GM21825 (cell line): ENCODE measurements at regions not wholly inside any gene's neighbourhood (a gene's known extent, or its start where the extent isn't known, plus 50 kb on each side); places are given as distances from the start of the nearest gene placed in this dataset.
A peak's percentile ranks its signal among the peaks of the same experiment; 100 is the strongest.

Source experiments
- ATAC-seq: cut with Tn5 transposase; IDR thresholded peaks from one replicate; pipeline ENCODE4 v1.9.1; 2021; ENCODE audit warnings: mild to moderate bottlenecking, moderate library complexity; ENCODE audit not compliant: unreplicated experiment

DNA sequence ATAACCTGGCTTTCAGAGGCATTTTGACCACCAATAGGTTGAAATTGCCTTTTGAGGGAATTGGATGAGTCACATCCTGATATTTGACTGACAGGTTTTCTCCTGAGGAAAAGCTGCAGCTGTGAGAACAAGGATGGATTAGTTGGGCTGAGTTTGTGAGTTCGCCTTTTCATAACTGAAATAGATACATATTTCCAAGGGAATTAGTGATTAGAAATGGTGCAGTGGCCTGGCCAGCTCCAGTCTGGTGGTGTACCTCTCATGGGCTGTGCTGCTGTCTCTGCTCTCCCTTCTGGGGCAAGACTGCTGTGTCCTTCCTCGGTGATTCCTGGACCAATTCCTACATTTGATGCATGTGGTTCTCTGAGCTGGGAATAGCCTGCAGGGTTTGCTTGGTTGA is 341.3 kb downstream of the TSN start:
- ATAC-seq, result no peak

DNA sequence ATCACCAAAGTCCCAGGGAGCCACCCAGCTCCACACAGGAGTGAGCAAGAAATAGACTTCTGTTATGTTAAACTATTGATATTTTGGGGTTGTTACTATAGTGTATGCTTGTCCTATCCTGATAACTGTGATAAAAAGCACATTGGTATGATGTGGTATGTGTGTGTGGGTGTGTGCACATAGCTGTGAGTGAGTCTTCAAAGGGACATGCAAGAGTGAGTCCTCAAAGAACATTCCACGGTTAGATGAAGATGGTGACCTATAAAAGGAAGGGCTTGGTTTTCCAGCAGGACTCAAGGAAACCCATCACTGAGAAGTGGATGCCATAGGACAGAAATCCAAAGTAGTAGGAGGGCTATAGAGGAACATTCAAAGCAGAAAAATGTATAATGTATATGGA is 342.9 kb downstream of the TSN start:
- ATAC-seq, result no peak

DNA sequence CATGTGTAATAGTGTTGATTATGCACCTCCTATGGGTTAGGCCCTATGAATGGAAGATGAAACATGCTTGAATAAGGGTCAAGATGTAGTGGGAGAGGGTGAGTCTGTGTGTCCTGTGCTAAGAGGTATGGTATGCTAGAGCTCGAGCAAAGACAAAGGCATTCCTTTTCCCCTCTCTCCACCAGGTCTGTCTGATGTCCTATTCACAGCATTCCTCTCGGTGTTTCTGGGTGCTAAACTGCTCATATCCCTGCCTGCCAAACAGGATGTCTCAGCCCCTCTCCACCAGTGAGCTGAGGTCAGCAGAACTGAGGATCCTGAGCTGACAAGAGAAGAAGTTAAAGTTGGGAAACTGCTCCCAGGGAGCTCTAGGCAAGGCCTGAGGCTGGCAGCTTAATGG is 344.9 kb downstream of the TSN start:
- ATAC-seq, result no peak

DNA sequence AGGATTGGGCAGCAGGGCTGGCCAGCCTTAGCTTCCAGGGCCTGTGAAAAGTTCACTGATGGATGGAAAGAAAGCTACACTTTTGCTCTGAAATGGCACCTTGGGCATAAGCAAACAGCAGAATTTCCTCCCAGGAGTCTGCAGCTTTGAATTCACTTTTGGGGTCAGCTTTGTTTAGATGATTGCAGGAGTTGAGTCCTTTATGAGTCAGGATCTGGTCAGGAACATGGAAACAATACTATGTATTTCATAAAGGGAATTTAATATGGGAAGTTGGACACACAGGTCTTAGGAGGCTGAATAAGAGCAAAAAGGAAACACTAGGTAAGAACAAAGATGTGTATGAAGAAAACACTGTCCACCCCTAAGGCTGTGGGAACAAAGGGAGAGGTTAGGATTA is 345.3 kb downstream of the TSN start:
- ATAC-seq, result no peak

DNA sequence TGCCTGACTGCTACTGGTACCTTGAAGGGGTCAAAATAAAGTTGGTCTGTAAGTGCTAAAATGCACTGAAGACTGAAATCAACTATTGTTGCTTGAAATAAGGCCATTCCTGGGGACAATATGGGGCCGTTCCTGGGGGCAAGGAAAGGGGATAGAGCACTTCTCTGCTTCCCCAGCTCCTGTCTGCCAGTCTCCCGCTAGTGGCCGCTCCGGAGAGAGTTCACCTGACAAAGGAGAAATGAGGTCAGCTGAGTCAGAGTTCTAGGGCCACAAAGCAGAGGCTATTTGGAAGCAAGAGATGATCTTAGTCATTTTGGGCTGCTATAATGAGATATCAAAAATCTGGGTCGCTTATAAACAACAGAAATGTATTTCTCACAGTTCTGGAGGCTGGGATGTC is 345.9 kb downstream of the TSN start:
- ATAC-seq, result no peak

DNA sequence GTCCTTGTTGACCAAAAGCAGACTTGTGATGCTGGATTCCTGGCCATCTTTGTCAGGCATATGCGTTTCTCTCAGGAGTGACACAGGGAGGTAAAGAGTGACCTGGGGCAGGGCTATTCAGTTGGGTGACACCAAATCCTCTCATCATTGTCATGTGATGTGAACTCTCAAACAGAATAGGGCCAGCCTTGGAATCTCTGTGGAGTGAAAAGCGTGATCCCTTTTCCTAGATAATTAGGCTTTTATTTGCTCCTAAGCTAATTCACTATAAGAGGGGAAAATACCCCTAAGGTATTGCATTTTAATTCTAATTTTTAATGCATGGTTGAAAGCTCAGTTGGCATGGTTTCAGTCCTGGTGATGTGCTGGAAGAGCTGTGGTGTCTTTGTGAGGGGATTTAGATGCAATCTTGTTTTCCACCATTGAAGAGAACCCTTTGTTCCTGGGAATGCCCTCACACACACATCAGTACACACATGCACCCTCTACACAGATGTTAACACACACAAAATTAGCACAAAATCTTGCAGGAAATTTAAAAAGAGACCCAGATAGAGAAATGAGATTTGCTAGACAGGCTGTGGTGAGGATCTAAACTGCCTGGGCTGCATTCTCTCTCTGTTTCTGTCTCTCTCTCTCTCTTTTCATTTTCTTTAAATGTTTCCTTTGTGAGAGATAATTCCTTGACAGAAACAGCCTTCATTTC is 349.9 kb downstream of the TSN start:
- no peak for ATAC-seq

DNA sequence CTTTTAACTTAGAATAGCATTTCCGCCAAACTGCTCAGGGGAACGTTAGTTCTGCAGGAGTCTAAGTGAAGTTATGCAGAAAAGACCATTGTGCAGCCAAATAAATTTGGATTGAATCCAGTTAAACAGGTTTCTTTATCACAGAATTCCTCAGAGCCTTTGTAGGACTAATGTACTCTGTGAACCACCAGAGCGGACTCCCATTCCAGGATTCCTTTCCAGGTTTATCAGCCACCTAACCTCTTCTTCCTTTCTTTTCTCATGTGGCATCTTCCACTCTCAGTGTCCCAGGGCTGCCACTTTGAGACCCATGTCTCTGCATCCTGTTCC is 350.4 kb downstream of the TSN start:
- no peak for ATAC-seq

DNA sequence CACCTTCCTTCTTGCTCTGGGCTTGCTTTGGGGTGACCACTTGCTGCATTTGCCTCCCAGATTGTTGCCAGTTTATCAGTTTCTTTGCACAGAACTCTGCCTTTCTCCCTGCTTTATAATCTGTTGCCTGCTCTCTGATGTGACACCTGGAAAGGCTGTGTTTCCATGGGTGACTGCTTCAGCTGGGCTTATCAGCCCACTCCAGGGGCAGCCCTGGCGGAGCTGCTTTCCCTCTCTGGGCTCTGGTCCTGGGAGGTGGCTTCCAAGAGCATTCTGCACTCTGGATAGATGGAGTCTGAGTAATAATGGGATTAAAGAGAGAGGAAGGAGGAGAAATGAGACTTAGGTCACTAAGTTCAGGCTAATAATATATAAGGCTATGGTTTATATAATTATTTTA is 352.7 kb downstream of the TSN start:
- no peak for ATAC-seq

DNA sequence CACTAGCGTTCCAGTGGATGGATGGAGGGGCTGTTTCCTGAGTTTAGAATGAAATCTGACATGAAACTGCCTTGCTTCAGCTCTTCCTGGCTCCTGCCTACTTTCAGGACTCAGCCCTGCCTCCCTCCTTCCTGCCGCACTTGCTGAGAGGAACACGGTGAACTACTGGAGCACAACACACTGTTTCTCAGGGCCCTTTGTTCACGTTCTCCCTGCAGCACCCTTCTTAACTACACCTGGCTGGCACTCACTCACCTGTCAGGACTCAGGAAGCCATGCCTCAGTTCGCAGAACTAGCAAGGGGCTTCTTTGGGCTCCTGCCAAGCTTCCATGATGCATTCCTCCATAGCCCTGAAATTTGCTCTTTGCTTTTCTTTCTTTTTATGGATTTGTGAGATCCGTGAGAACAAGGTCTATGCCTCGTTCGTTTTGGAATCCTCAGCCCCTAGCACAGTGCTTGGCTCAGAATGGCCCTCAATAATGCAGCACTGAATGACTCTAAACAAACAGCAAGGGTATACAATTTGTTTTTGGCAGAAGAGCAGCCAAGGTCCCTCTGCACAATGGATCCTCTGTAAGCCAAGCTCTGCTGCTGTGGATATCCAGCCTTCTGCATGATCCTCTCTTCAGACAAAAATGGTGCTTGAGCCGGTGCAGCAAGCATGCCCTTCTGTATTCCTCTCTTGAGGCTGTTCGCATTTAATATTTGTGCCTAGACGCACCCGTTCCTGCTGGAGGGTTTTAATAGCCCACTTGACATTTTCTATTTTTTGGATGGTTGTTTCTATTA is 357.0 kb downstream of the TSN start:
- ATAC-seq, result no peak

DNA sequence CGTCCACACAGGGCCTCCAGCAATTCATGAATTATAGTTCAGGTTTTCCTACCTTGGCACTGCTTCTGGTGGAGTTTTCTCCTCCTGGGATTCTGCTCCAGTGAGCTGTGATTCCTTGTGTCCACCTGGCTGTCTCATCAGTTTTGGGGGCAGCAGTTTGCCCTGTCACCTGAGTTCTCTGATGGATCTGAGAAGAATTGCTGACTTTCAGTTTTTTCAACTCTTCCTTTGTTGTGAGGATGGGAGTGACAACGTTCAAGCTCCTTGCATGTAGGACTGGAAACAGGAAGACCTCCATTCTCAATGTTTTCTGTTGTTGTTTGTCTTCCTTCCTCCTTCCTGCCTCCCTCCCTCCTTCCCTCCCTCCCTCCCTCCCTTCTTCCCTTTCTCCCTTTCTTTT is 359.0 kb downstream of the TSN start:
- no peak for ATAC-seq

DNA sequence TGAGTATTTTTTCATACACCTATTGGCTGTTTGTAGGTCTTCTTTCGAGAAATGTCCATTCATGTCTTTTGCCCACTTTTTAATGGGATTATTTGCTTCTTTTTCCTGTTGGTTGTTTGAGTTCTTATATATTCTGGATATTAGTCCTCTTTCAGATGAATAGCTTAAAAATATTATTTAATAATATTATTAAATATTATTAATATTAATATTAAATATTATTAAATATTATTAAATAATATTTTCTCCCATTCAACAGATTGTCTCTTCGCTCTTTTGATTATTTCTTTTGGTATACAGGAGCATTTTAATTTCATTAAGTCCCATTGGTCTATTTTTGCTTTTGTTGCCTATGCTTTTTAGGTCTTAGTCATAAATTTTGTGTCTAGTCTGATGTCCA is 361.9 kb downstream of the TSN start:
- ATAC-seq, result no peak

DNA sequence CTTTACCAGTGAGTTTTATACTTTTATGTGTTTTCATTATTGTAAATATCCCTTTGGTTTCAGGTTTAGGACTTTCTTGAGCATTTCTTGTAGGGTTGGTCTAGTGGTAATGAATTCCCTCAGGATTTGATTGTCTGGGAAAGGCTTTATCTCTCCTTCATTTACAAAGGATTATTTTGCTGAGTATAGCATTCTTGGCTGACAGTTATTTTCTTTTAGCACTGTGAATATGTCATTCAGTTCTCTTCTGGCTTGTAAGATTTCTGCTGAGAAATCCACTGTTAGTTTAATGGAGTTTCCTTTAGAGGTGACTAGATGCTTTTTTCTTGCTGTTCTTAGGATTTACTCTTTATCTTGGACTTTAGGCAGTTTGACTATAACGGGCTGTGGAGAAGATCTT is 373.9 kb downstream of the TSN start:
- ATAC-seq, result no peak

DNA sequence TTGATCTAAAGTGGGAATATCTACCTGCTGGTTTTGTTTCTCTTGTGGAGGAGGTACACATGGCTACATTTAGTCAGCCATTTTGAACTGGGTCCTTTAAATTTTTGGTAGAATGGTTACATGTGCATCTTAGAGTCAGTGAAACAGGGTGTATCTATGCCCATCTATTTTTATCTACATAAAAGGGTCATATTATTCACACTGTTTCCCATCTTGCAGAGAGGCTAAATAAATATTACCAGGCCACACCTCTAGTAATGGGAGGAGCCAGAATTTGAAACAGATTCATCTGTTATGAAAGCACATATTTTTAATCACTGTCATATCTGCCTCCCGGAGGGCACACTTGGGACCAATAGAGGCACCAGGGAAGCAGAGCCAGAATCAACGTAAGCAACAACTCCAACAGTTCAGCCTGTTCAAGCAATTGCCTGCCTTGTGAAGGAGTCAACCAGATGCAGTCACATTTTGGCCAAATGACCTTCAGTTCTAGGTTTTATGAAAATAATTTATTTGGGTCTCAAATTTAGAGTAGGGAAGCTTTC is 376.8 kb downstream of the TSN start:
- ATAC-seq, result no peak

DNA sequence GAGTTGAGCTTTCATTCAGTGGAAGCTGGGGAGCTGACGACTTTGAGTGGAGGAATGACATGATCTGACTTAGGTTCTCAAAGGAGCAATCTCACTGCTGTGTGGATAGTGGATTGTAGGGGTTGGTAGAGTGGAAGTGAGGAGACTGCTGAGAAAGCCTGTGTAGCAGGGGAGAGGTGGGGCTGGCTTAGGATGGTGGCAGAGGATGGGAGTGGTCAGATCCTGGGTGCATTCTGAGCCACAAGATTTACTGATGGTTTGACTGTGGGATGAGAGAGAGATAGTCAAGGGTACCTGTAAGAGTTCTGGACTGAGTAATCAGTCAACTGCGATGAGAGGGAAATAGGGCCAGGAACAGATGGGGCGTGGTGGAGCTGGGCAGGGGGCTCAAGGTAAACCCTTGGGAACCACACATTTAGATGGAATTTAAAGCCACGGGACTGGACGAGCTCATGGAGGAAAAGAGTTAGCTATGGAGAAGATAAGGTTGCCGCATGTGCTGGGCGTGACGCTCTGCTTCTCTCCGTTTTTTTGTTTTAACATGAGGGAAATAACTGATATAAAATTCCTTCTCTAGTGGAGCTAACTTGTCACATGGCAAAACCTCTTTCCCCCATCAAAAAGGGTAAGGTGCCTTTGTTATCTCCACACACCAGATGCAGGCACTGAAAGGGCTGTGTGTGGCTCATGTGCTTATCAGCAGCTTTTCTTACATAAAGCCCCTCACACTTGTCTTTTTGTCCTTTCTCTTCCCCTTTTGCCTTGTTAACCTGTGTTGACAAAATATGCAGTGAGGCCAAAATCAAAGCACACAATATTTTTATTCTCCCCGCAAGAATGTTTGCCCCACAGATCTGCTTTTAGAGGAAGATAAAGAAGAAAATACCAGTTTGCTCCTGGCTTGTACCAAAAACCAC is 379.8 kb downstream of the TSN start:
- ATAC-seq, result no peak

DNA sequence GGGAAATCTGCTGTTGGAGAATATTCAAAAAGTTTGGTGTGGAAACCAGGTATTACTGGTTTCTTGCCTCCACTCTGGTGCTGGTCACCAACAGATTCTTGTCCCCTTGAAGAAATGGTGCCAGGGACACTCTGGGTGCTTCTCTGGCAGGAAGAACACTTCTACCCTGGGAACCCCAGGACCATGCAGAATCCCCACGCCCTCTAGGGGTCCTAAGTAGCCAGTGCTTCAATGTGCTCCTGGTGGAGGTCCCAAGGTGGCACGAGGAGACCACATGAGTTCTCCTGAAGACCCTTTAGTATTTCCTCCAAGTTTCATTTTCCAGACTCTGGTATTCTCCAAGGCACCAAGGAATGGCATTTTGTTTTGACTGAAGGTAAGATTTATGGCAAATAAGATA is 380.6 kb downstream of the TSN start:
- peak; percentile 64 for ATAC-seq

DNA sequence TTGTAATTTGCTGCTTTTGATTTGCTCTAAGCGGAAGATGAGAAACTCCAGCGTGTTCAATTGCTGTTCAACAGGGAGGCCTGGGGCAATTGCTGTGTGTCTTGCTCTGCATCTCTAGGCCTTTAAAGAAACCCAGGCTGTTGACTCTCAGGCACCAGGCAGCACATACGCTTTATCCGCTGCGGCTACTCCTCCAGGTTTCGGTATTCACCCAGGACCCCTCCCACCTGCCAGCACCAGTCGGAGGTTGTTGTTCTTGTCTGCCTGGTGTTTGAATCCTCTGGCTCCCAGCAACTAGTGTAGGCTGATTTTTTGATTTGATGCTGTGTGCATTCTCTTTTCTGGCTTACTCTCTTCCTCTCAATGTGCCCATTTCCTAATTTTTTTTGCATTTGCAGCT is 383.1 kb downstream of the TSN start:
- no peak for ATAC-seq

DNA sequence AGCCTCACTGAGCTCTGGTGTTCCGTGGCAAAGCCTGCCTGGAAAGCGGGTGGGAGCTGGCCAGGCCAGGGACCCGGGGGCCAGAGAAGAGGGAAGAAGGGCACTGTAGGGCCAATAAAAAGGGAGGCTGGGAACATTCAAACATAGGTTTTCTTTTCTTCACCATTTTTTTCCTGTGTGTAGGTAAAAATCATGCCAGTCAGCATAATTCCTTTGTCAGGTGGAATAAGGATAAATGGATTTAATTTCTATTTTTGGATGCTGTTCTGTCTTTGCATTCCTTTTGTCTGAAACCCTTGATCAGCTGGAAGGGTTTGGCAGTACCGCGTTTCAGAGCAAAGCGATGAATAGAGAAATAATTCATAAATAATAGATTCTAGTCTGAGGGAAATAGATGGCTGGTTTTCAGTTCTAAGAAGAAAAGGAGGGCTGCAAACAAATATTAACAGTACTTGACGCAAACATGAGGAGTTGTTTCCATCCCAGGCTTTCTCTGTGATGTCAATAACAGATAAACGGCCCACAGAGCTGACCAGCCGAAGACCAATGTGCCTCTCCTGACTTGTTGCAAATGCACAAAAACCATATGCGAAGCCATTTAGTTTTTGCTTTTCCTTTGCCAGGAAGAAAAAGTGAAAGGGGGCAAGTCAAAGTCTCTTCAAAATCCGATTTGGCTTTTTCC is 384.4 kb downstream of the TSN start:
- no peak for ATAC-seq

DNA sequence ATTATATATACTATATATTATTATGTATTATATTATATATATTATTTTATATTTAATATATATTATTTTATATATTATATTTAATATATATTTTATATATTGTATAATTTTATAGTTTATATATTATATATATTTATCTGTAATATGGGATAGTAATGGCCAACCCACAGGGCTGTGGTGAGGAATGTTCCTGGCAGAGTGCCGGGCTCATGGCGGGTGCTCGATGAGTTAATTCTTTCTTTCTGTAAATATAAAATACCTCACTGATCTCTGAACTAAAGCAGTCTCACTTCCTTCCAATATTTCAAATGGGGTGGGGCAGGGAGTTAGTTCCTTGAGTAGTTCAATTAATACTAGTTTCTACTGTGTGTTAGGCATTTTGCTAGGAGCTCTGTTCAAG is 389.4 kb downstream of the TSN start:
- ATAC-seq, result no peak

DNA sequence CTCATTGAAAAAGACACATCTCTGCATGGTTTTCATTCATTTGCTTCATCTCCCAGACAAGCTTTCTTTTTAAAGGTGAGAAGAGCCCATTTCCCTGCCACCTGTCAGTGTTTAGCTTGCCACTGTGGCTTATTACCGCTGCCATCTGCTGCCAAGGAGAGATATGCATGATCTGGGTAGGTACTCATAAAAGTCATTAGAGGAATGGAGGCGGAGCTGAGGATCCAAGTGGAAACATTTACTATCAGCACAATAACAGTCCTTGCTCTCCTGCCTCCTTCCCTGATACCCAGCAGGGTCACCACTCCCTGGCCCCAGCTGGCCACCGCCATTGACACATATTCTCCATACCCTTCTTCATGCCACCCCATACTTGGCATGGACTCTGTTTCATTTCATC is 390.4 kb downstream of the TSN start:
- no peak for ATAC-seq

DNA sequence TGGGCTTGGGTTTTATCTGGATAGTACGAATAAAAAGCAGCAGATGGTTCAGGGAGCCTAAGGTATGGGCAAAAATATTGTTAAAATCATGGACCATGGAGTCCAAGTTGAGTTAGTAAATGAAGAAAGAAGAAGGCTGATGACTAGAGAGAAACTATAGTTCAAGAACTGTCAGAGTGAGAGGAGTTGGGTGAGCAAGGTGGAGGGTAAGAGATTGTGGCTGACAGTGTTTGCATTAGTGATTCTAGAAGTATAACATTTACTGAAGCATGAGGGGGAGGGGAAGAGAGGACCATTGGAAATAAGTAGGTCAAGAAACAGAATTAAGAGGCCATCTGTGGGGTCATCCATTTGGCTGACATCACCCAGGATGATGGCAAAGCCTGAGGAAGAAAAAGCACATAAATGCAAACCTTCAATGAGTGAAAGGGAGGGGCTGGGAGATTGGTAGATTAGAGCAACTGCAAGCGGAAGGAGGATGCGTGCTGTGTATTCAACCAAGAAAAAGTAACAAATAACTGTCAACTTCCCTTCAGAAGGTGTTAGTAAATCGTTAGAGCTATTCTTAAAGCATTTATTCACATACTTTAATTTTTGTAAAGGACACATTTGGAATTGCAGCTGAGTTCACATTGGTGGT is 392.8 kb downstream of the TSN start:
- ATAC-seq, result no peak
